ENCODE measurements at regions not wholly inside any gene's neighbourhood (a gene's known extent, or its start where the extent isn't known, plus 50 kb on each side); places are given as distances from the start of the nearest gene placed in this dataset.

GRCh38 chr2:102086150-102086872 lies 56.2 kb upstream of the IL1R1 start:
- Histone ChIP-seq H3K36me3 (ENCODE audit: low read depth) (no peaks in the 10 kb centered on the region), H3K27ac (ENCODE audit: poor library complexity, severe bottlenecking) (no peak overlapping the region), H3K9me3 (ENCODE audit: severe bottlenecking) (no peaks in the 10 kb centered on the region), H3K4me3 (ENCODE audit: severe bottlenecking) (no peak overlapping the region), H3K27me3 (ENCODE audit: insufficient read depth, poor library complexity, severe bottlenecking) (no peaks in the 10 kb centered on the region), H3K4me1 (ENCODE audit: insufficient read depth, poor library complexity, severe bottlenecking) (peaks cover 22% of the 10 kb centered on the region)
- ATAC-seq (ENCODE audit: low read depth) (no peak), DNase-seq (ENCODE audit: low spot score) (no peak)
- TF ChIP-seq CTCF (IDR thresholded peaks at IDR 0.05; ENCODE audit: poor library complexity, severe bottlenecking), result no peak

- H3K36me3 ChIP-seq (ENCODE audit: low read depth), result no peaks in the 10 kb centered on the region
- ATAC-seq (ENCODE audit: low read depth) (no peak), DNase-seq (ENCODE audit: low spot score) (no peak)
- H3K4me1 ChIP-seq (ENCODE audit: insufficient read depth, poor library complexity, severe bottlenecking), result peaks cover 5% of the 10 kb centered on the region
- H3K27ac ChIP-seq (ENCODE audit: poor library complexity, severe bottlenecking), result no peak overlapping the region
- TF ChIP-seq CTCF (IDR thresholded peaks at IDR 0.05; ENCODE audit: poor library complexity, severe bottlenecking), result no peak
- no peak overlapping the region for H3K4me3 ChIP-seq (ENCODE audit: severe bottlenecking)
- H3K27me3 ChIP-seq (ENCODE audit: insufficient read depth, poor library complexity, severe bottlenecking), result no peaks in the 10 kb centered on the region
- no peaks in the 10 kb centered on the region for H3K9me3 ChIP-seq (ENCODE audit: severe bottlenecking)
Measured at GRCh38 chr2:102091121-102091520, 51.4 kb upstream of the IL1R1 start.

GRCh38 chr2:102091908-102092307 lies 50.6 kb upstream of the IL1R1 start:
- Histone ChIP-seq H3K36me3 (ENCODE audit: low read depth) (no peaks in the 10 kb centered on the region), H3K9me3 (ENCODE audit: severe bottlenecking) (no peaks in the 10 kb centered on the region), H3K4me3 (ENCODE audit: severe bottlenecking) (no peak overlapping the region), H3K27ac (ENCODE audit: poor library complexity, severe bottlenecking) (no peak overlapping the region), H3K27me3 (ENCODE audit: insufficient read depth, poor library complexity, severe bottlenecking) (no peaks in the 10 kb centered on the region), H3K4me1 (ENCODE audit: insufficient read depth, poor library complexity, severe bottlenecking) (peaks cover 5% of the 10 kb centered on the region)
- no peak for TF ChIP-seq CTCF (IDR thresholded peaks at IDR 0.05; ENCODE audit: poor library complexity, severe bottlenecking)
- DNase-seq (ENCODE audit: low spot score) (no peak), ATAC-seq (ENCODE audit: low read depth) (no peak)

DNA sequence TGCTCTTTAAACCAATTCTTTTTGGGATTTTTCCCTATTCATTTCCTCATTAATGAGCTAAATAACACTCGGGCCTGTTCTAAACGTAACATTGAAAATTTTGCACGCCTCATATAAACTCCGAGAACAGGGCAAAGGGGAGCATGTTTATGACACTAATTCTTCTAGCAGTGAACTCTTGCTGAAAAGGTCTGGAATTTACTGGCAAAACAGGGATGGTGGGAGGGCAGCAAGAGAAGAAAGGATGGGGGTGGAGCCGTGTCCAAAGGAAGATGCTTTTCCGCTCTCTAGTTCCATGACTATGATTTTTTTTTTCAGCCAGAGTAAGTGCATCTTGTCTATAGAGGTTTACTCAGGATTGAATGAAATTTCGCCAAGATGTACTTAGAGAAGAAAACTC lies 50.0 kb upstream of the IL1R1 start:
- Histone ChIP-seq H3K4me1 (ENCODE audit: insufficient read depth, poor library complexity, severe bottlenecking) (peaks cover 5% of the 10 kb centered on the region), H3K4me3 (ENCODE audit: severe bottlenecking) (no peak overlapping the region), H3K27ac (ENCODE audit: poor library complexity, severe bottlenecking) (no peak overlapping the region), H3K27me3 (ENCODE audit: insufficient read depth, poor library complexity, severe bottlenecking) (no peaks in the 10 kb centered on the region), H3K9me3 (ENCODE audit: severe bottlenecking) (no peaks in the 10 kb centered on the region), H3K36me3 (ENCODE audit: low read depth) (no peaks in the 10 kb centered on the region)
- TF ChIP-seq CTCF (IDR thresholded peaks at IDR 0.05; ENCODE audit: poor library complexity, severe bottlenecking), result no peak
- no peak for DNase-seq (ENCODE audit: low spot score)
- no peak for ATAC-seq (ENCODE audit: low read depth)

All from RWPE2 (cell line).